HPDE6-E6E7 (cell line): ENCODE measurements at regions not wholly inside any gene's neighbourhood (a gene's known extent, or its start where the extent isn't known, plus 50 kb on each side); places are given as distances from the start of the nearest gene placed in this dataset.
"Not testable (repeated sequence)": the region's sequence is repeated elsewhere in the genome, so short reads cannot be mapped to it uniquely, and the experiment has no call there.

ENCODE experiments used
- DNase-seq: peaks from one replicate; pipeline ENCODE4 v3.0.0; 2011; ENCODE audit warnings: missing footprints; ENCODE audit errors: extremely low spot score

- DNase-seq: no peak
Observed at GRCh38 chr2:8489751-8490150, 192.1 kb upstream of the ID2 start.

- no peak for DNase-seq
Observed at GRCh38 chr2:8490166-8490721, 191.6 kb upstream of the ID2 start.

- no peak for DNase-seq
Observed at GRCh38 chr2:8491296-8492027, 190.4 kb upstream of the ID2 start.

- no peak for DNase-seq
Observed at GRCh38 chr2:8494151-8494550, 187.7 kb upstream of the ID2 start.

GRCh38 chr2:8494589-8494988 lies 187.3 kb upstream of the ID2 start:
- no peak for DNase-seq

GRCh38 chr2:8495189-8495989 lies 186.5 kb upstream of the ID2 start:
- DNase-seq: no peak

GRCh38 chr2:8496079-8496478 lies 185.8 kb upstream of the ID2 start:
- DNase-seq: no peak

GRCh38 chr2:8496617-8497016 lies 185.2 kb upstream of the ID2 start:
- no peak for DNase-seq

GRCh38 chr2:8498994-8499393 lies 182.9 kb upstream of the ID2 start:
- DNase-seq: no peak

GRCh38 chr2:8500124-8501054 lies 181.5 kb upstream of the ID2 start:
- DNase-seq: no peak

- no peak for DNase-seq
Observed at GRCh38 chr2:8501061-8501720, 180.7 kb upstream of the ID2 start.

- no peak for DNase-seq
Observed at GRCh38 chr2:8502316-8502715, 179.5 kb upstream of the ID2 start.

- no peak for DNase-seq
Observed at GRCh38 chr2:8505311-8505920, 176.4 kb upstream of the ID2 start.

- DNase-seq: no peak
Observed at GRCh38 chr2:8506746-8507145, 175.1 kb upstream of the ID2 start.

- no peak for DNase-seq
Observed at GRCh38 chr2:8508766-8509165, 173.1 kb upstream of the ID2 start.

GRCh38 chr2:8509621-8510020 lies 172.2 kb upstream of the ID2 start:
- no peak for DNase-seq

GRCh38 chr2:8510055-8510454 lies 171.8 kb upstream of the ID2 start:
- DNase-seq: not testable (repeated sequence)

GRCh38 chr2:8510519-8510918 lies 171.3 kb upstream of the ID2 start:
- no peak for DNase-seq

- no peak for DNase-seq
Observed at GRCh38 chr2:8511868-8512612, 169.8 kb upstream of the ID2 start.

GRCh38 chr2:8513601-8514273 lies 168.1 kb upstream of the ID2 start:
- DNase-seq: no peak
